Stimulated activated CD4-positive, alpha-beta T cell treated with anti-CD3 and anti-CD28 coated beads, TNF-alpha, amount 100 ng/mL, for 48 hours (primary cell): ENCODE measurements at regions not wholly inside any gene's neighbourhood (a gene's known extent, or its start where the extent isn't known, plus 50 kb on each side); places are given as distances from the start of the nearest gene placed in this dataset.

Experiments used
- DNase-seq, 3 donors: peaks; one replicate each; pipeline ENCODE4 v3.0.0-alpha.2; 2020; ENCODE audit warnings: low read depth in 3 of 3

DNA sequence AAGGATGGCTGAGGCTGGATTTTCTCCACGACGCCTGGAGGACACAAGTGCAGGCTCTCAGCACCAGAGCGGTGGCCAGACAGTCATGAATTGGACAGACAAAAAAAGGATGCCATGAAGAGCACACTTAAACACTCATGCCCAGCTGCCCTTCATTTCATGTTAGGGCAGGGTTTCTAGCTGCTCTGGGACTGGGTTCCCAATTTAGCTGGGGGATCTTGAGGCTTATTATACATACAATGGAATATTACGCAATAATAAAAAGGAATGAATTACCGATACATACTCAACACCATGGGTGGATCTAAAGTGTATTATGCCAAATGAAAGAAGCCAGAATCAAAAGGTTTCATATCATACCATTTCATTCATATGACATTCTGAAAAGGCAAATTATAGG, 512.1 kb upstream of the LRRC4C start:
- DNase-seq: no peak

DNA sequence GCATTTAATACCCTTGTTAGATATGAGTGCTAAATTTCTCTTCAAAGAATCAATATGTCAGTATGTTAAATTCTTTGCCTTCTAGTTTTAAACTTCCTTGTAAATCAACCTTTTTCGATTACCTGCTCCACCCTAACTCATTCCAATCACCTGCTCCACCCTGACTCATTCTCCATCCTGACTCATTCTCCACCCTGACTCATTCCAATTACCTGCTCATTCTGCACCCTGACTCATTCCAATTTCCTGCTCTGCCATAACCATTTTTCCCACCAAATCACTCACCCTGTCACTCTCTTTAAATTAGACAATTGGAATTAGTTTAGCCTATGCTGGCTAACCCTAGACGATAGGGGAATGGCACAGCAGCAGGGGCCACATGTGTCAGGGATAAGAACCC, 519.5 kb upstream of the LRRC4C start:
- DNase-seq: no peak

DNA sequence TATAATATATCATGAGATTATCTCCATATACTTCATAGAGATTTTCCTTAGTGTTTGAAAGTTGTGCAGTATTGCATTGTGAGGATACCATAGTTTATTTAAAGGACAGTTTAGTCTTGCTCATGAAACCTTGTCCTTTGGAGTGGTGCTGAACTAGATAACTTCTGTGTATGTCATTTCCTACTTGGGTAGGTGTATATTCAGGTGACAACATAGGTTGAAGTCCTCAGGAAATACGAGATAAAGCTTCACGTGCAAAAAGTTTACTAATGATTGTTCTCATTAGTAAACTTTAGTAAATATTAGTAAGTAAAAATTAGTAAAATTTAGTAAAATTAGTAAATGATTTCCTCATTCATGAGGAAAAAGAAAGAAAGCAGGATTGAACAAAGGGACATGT, 521.3 kb upstream of the LRRC4C start:
- no peak for DNase-seq

DNA sequence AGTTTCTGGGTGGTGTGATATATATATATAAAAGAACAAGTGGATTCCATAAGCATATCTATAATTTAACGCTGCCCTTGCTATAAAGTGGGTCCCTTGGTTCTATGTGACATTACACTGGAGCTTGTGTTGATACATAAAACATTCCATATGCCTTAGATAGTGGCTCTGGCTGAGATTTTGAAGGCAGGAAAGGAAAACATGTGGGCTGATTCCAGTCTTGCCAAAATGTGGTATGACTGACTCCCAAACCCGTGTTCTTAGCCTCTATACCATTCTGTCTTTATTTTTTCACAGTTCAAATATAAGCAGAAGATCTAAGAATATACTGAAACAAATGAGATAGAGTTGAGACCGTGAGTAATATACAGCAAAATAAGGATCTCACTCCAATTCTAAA, 522.8 kb upstream of the LRRC4C start:
- no peak for DNase-seq

DNA sequence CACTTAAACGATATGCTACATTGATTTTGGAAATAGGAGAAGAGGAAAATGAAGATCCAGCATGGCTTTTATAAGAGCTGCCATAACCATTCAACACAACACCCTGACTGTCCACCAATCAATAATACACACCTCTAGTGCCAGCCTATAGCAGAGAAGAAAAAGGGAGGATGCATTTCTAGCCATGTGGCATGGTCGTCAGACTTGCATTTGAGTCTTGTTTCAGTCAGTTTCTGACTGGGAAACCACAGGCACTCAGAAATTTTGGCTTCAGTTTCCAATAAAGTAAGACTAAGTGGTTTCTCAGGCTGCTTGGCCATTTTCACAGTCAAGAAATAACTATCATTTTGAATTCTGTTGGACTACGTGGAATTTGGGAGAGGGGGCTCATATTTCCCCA, 523.5 kb upstream of the LRRC4C start:
- no peak for DNase-seq

DNA sequence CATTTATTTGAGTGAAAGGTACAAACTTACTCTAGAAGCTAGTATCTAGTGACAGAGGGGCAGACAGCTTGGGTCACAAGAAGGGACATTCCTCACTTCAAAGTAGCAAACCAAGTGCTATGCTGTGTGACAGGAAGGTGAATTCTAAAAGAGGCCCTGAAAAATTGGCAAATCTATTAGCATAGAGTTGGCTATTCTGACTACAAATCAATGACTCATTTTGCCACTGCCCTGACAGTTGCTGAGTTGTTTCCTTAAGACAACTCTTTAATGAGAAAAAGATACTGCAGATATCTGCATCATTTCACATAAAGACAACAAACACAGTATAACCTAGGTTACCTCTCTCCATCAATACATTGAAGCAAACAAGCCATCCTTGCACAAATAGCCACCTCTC, 524.0 kb upstream of the LRRC4C start:
- DNase-seq: no peak

DNA sequence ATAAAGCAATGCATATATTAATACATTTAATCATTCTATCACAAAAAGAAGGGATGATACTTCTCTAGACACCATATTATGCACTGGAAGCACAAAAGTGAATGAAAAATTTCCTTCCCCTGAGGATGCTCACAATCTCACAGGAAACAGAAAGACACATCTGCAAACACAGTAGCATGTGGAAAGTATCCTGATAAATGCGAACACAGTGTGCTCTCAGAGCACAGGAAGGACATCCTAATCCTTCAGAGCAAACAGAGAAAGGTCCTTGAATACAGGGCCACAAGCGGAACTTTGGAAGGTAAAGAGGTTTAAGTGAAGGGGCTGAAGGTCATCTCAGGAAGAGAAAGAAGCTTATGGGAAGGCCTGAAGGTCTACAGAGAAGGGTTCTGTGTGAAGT, 524.6 kb upstream of the LRRC4C start:
- DNase-seq: no peak

DNA sequence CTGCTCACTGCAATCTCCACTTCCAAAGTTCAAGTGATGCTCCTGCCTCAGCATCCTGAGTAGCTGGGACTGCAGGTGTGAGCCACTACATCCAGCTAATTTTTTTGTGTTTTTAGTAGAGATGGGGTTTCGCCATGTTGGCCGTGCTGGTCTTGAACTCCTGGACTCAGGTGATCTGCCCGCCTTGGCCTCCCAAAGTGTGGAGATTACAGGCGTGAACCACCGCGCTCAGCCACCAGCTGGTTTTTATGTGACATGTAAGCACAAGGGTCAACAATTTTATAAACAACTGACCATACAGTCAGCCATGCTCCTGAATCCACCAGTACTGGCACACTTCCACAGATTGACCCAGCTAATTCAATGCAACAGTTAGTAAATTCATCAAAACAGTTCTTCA, 526.3 kb upstream of the LRRC4C start:
- DNase-seq: no peak

DNA sequence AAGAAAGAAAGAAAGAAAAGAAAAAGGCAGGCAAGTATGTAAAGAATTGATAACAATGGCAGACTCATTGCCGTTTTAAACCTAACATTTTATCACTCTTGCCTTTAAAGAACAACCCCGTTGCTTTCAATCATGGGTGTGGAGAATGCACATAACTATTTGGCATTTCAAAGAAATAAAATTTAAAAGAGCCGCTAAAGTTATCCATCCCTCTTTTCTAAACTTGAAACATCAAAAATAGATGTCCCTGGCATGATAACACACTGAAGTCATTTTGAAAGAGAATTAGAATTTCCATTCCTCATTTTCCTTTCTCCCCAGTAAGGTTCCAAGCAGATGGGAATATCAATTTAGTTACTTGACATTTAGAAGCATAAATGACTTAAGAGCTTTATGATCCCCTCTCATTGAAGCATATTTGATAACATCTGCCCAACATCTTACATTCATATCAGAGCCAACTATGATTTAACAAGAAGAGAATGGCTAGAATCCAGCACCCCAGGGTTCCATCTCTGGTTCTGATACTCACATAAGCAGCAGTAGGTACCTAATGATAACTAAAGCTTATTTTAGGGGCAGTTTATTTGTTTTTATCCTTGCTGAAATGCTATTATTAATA, 529.6 kb upstream of the LRRC4C start:
- no peak for DNase-seq

DNA sequence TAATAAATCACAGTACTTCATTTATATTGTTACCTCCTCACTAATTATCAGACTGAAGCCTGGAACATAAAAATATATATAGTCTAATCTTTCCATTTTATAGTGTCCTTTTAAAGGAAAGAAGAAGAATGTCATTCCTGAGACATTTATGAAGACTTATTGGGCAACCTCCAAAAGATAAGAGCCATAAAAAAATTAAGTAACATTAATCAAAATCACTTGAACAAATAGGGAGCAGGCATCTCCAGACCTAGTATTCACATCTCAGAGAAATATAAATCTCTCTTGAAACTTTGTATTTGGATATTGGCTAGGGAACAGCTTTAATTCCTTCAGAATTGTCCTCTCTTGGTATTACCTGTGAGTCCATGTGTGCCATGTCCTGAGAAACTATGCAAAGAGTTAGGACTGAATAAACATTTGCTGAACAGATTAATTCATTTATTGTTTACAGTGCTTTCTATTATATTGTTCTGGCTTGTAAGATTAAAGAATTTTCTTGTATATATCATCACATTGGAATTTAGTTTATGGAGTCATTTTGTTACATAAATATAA, 530.5 kb upstream of the LRRC4C start:
- DNase-seq: no peak

DNA sequence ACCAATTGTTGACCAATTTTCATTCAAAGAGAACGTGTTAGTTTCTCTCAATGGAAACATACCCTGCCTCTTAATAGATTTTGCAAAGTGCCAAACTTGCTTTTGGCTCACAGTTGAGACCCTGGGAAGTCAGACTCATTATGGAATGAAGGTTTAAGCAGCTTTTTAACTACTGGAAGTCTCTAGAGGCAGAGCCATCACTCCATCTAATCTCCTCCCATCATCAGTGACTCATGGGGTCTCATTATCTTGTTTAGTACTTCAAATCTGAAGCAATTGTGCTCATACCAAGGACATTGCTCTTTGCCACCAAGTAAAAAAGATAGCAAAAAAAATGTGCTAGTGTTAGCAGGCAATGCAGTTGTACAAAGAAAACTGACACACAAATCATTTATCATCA, 537.1 kb upstream of the LRRC4C start:
- DNase-seq: no peak

DNA sequence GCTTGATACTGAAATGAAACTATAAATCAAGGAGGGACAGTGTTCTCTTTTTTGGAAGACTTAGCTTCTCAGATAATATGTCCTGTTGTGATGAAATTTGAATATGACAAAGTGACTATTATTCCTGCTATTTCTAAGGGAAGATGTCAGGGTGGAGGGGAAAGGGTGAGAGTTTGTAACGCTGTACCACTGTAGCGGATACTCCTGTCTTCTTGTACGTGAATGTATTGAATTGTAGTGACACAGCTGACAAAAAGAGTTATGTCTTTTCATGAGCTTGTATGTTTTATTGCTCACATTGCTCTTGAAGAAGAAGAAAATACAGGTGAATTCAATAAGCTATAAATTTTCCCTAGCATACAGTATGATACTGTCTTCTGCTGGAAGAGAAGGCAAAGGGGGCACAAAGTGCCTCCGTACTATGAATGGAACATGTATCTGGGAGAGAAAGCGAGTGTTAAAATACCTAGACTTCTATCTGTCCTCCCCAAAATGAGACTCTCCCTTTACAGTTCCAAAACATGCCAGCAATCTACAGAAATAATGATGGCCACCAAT, 538.5 kb upstream of the LRRC4C start:
- no peak for DNase-seq

DNA sequence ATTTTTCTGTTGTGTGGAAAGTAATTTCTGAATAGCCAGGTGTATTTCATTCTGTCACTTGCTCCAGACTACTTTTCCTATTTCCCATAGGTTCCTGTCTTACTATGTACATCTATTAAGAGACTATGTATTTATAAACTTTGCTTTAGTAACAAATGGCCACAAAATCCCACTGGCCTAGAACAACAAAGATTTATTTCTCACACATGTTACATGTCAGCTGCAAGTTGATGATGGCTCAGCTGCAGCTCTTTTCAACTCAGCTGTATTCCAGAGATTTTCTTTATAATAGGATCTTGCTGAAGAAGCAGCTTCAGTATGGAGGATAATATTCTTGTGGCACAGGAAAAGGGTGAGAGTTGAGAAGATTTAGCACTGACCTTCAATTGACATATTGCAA, 539.6 kb upstream of the LRRC4C start:
- DNase-seq: no peak

DNA sequence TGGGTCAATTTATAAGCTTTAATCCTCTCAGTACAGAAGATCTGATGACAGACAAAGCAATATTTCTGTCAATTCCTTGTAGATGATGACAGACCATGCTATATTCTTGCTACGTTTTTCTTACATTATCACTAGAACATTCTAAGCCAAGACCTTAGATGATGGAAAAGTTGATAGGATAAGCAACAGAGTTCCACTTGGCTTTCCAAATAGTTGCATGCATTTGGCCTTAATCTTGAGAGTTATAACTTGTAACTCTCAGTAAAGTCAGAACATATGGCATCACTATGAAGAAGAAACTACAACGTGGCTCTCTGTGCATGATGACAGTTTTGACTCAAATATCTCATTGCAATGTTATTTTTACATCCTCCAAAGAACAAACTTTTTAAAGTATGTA, 544.3 kb upstream of the LRRC4C start:
- no peak for DNase-seq

DNA sequence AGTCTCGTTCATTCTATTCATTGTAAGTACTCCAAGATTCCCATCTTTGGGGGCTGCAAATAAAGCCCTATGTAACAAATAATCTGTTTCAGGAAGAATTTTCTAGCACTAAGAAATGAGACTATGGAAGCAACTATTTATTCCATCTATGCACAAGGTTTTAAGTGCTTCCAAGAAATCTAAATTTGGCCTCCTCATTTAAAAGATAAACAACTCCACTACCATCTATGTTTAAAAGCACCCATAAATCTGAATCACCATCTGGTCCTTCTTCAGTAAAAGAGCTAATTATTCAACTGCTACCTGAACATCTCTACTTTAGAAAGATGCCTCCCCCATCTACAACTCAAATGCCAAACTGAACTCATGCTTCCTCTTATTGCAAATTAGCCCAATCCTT, 547.3 kb upstream of the LRRC4C start:
- no peak for DNase-seq

DNA sequence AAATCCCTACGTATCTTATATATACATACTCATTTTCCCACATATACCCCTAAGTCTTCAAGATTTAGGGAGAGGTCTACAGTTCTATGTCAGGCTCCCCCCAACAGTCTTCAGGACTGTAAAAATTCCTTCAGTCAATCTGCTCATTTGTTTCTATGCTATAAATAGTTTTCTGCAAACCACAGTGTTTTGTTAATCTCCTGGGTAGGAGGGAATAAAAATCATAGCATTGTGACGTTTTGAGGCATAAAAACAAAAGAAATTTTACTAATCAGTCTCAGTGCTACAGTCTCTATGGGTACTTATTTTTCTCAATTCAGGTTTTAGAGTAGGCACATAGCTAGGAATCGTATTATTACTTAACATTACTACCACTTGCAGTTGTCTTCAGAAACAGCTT, 552.8 kb upstream of the LRRC4C start:
- DNase-seq: no peak

DNA sequence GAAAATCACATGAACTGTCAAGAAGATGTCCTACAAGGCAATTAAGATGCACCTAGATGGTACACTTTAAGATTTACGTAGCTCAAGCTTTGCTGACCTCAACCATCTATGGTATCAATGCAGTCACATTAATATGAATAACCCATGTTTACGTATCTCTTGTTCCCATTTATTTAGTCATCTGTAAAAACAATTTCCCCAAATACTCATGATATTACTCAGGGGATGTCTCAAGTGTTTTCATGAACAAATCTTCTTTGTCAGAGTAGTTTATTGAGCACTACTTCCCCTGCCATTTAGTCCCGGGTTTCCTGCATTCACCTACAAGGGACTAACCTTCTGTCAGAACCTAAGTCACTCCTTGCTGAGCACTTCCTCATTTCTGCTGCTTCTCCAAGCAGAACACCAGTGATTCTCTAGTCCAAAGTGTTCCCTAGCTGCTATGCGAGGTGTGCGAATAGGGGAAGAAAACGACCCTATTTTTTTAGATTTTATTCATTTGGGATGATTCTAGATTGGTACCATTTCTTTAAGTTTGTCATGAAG, 554.3 kb upstream of the LRRC4C start:
- DNase-seq: no peak

DNA sequence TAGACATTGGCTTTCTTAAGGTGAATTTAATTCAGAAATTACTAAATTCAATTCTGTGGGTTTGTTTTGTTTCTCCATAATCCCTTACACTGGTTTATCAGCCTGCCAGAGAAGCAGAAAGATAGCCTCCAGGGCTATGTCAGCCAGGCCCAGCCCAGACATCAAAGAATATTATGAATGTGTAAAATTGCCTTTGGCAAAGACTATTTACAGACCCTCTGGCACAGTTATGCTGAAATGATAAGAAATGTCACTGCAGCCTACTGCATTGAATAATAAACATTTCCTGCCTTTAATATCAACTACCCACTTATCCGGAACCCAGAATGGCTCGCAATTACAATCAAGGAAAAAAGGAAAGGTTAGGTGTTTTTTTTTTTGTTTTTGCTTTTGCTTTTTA, 562.5 kb upstream of the LRRC4C start:
- DNase-seq: no peak

DNA sequence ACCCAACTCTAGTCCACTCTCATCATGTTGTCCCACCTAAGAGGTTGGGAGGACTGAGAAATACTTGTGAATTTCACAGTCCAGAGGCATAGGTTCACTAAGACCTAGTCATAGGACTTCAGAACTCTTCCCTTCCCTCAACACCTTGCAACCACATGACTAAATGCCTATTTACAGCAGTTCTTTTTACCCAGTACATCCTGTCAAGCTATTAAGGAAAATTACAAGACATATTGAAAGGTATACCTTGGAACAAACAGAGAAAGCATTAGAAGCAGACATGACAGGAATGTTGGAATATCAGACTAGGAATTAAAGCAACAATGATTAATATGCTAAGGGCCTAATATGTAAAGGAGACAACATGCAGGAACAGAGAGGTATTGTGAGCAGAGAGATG, 563.8 kb upstream of the LRRC4C start:
- no peak for DNase-seq

DNA sequence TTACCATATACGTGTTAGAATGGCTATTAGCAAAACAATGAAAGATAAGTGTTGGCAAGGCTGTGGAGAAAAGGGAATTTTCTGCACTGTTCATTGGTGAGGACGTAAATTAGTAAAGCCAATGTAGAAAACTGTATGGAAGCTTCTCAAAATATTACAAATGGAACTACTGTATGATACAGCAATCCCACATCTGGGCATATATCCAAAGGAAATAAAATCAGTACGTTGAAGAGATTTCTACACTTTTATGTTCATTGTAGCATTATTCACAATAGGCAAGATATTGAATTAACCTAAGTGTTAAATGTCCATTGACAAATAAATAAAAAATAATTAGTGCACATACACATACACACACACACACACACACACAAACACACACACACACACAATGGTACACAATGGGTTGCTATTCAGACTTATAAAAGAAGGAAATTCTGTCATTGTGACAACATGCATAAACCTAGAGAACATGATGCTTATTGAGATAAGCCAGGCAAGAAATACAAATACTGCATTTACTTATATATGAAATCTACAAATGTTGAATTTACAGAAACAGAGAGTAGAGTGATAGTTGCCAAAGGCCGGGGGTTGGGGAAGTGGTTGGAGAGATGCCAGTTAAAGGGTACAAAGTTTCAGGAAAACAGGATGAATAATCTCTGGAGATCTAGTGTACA, 565.8 kb upstream of the LRRC4C start:
- no peak for DNase-seq

DNA sequence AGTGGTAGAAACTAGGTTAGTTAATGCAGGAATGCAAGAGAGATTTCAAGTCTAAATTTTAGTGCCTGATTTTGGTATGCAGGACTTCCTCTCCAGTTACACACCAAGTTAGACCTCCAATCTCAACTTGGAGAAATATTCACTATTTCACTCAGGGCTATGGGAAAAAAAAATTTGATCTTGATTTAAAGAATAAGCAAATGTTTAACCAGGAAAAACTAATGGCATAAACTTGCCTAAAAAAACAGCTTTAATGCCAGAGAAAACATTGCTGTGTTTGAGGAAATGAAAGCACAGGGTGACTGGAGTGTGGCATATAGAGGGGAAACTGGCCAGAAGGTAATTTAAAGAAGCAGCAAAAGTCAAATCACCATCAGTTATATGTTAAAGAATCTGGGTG, 575.4 kb upstream of the LRRC4C start:
- DNase-seq: no peak

DNA sequence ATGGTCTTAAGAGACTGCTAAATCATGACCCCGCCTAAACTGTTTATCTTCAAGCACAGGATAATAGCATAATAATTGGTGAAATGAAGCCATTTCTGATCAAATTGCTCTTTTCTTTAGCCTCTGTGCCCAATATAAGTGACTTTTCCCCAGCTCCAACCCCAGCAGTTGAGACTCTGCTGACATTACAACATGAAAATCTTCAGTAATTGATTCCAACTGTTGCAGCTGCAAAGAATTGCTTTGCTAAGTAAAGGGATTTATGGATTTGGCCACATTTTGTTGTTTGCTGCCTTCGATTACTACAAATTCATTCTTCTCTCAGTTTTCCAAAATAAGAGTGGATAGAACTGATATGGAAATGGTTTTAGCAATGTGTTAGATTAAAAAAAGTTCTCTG, 576.7 kb upstream of the LRRC4C start:
- DNase-seq: no peak

DNA sequence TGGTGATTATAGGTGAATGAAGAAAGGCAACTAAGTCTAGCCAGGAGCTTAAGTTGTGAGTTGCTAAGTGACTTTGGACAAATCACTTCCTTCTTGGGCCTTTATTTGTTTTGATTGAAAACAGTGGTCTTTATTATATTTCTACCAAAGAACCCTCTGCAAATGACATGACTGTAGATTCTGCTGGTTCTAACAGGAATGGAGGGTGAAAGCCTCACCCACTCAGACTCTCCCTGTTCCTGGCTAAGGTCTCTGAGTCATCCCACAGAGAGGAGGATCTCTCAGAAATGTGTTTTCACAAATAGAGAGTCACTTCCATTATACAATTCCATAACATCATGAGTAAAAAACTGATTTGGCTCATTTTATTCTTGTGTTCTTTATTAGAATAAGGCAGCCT, 583.9 kb upstream of the LRRC4C start:
- DNase-seq: no peak
